ENCODE measurements at regions not wholly inside any gene's neighbourhood (a gene's known extent, or its start where the extent isn't known, plus 50 kb on each side); places are given as distances from the start of the nearest gene placed in this dataset.

GRCh38 chr9:13590996-13591395 lies 311.5 kb upstream of the MPDZ start:
- H4K20me1 ChIP-seq (ENCODE audit: insufficient read depth, low read length): no peaks in the 10 kb centered on the region
- FAIRE-seq (no peak), ATAC-seq (no peak), DNase-seq (ENCODE audit: low spot score) (no peak)
- H3K4me3 ChIP-seq (replicated peaks in 1 of 3; ENCODE audit: insufficient read depth in 1 of 3, low read depth in 2 of 3, low read length in 3 of 3): no peak overlapping the region
- BruUV-seq (replicated peaks): no TSS peak
- 0 out of 5 replicates have a peak, but pooled peaks cover 0 to 4% of the 10 kb centered on the region in 2 experiments for H3K27me3 ChIP-seq (ENCODE audit: control insufficient read depth in 1 of 2, insufficient read depth in 2 of 2, low read length in 2 of 2)
- no peak for TF ChIP-seq SAP130 (CRISPR knock-in tag; IDR thresholded peaks at IDR 0.05; ENCODE audit: low read depth)
- TF ChIP-seq CSRNP2 (CRISPR knock-in tag; conservative IDR thresholded peaks at IDR 0.05; ENCODE audit: low read depth): no peak
- no peak for TF ChIP-seq HDAC1 (CRISPR knock-in tag; IDR thresholded peaks at IDR 0.05)
- no peak for TF ChIP-seq KLF6 (CRISPR knock-in tag; IDR thresholded peaks at IDR 0.05)
- TF ChIP-seq ZNF136 (CRISPR knock-in tag; IDR thresholded peaks at IDR 0.05; ENCODE audit: low read depth): no peak
- no peak for TF ChIP-seq ZNF724P (CRISPR knock-in tag; IDR thresholded peaks at IDR 0.05; ENCODE audit: borderline replicate concordance)
- TF ChIP-seq E2F2 (CRISPR knock-in tag; IDR thresholded peaks at IDR 0.05; ENCODE audit: borderline replicate concordance): no peak
- TF ChIP-seq KDM5A (IDR thresholded peaks at IDR 0.05; ENCODE audit: borderline replicate concordance, low read length): no peak
- no peak for TF ChIP-seq AFF4 (CRISPR knock-in tag; IDR thresholded peaks at IDR 0.05)
- TF ChIP-seq ZSCAN21 (CRISPR knock-in tag; IDR thresholded peaks at IDR 0.05; ENCODE audit: borderline replicate concordance): no peak
- TF ChIP-seq ZFY (CRISPR knock-in tag; IDR thresholded peaks at IDR 0.05): no peak
- 16% methylated on average over 1 of the region's 1 CpG for WGBS (ENCODE audit: low lambda C conversion rate)
- no peaks in the 10 kb centered on the region for H3K9me3 ChIP-seq (ENCODE audit: low read length)
- ChIA-PET CTCF (ENCODE audit: low intra/inter-chr PET ratio, low total read pairs) (no interaction called here), POLR2A (no interaction called here)
- intact Hi-C loops (cut with micrococcal nuclease; ENCODE audit: unreplicated experiment) (no loop called here), in situ Hi-C loops (cut with HindIII; ENCODE audit: extremely low pct_ligation_motif_present, low pct_unique_long_range_greater_than_20kb) (no loop called here)
- H3K4me1 ChIP-seq (ENCODE audit: insufficient read depth, low read length): no peaks in the 10 kb centered on the region
- H2AFZ ChIP-seq (ENCODE audit: low read length): no peak overlapping the region
- no peak overlapping the region for H3K9ac ChIP-seq (ENCODE audit: insufficient read depth, low read depth, low read length)
- H3K4me2 ChIP-seq (ENCODE audit: low read depth, low read length): no peak overlapping the region
- H3K79me2 ChIP-seq (ENCODE audit: insufficient read depth, low read length): no peaks in the 10 kb centered on the region
- no peak overlapping the region for H3K27ac ChIP-seq (ENCODE audit: extremely low read length, insufficient read depth, low read length)
- H3K36me3 ChIP-seq (replicated peaks in 1 of 2; ENCODE audit: control insufficient read depth in 1 of 2, insufficient read depth in 2 of 2, low read length in 2 of 2): no peaks in the 10 kb centered on the region
